Vagina (tissue), 2 donors: ENCODE measurements at regions not wholly inside any gene's neighbourhood (a gene's known extent, or its start where the extent isn't known, plus 50 kb on each side); places are given as distances from the start of the nearest gene placed in this dataset.

Experiments used
- DNase-seq, 2 donors: peaks; one replicate each; pipeline ENCODE4 v3.0.0-alpha.2; 2017; ENCODE audit errors: extremely low spot score in 2 of 2
- H3K27ac ChIP-seq: fragments of 200-600 bp; sonication (generic); one replicate; pipeline ENCODE4 v1.5.1; 2019
- H3K27me3 ChIP-seq: fragments of 200-600 bp; sonication (generic); one replicate; pipeline ENCODE4 v1.5.1; 2019
- H3K36me3 ChIP-seq, 2 donors: fragments of 200-600 bp; sonication (generic); one replicate each; pipeline ENCODE4 v1.5.1; 2017 to 2019
- H3K4me1 ChIP-seq: fragments of 200-600 bp; sonication (generic); one replicate; pipeline ENCODE4 v1.5.1; 2019
- H3K4me3 ChIP-seq, 2 donors: fragments of 200-600 bp; sonication (generic); 1 replicate in 1 of 2; 2 replicates in 1 of 2; pipeline ENCODE4 v1.5.1; 2016 to 2019
- H3K9me3 ChIP-seq: fragments of 200-600 bp; sonication (generic); one replicate; pipeline ENCODE4 v1.5.1; 2019
- POLR2A ChIP-seq, 2 donors: fragments of 450-650 bp; IDR thresholded peaks; one replicate each; pipeline ENCODE4 v1.6.1; 2017; ENCODE audit warnings: antibody characterized with exemption in 2 of 2, mild to moderate bottlenecking in 2 of 2, moderate library complexity in 2 of 2
- POLR2AphosphoS5 ChIP-seq, 2 donors: sonication (generic); formaldehyde crosslinking; IDR thresholded peaks; one replicate each; pipeline ENCODE4 v1.9.0; 2017; ENCODE audit warnings: antibody characterized with exemption in 2 of 2, mild to moderate bottlenecking in 2 of 2, low read depth in 1 of 2; ENCODE audit not compliant: insufficient read depth in 1 of 2
- intact Hi-C: fragments of 100-400 bp; cut with DNase I; formaldehyde crosslinking; loops from one replicate; pipeline ENCODE4 v1.15.1; 2023
- TF ChIP-seq, protein P1 (sequence below), 3 experiments: fragments of 450-650 bp in 2 of 3; fragments of 200-600 bp in 1 of 3; sonication (generic) in 1 of 3; IDR thresholded peaks; one replicate each; pipeline ENCODE4 v1.5.1; 2017 to 2019; ENCODE audit warnings: antibody characterized with exemption in 3 of 3, mild to moderate bottlenecking in 2 of 3, moderate library complexity in 2 of 3

DNA sequence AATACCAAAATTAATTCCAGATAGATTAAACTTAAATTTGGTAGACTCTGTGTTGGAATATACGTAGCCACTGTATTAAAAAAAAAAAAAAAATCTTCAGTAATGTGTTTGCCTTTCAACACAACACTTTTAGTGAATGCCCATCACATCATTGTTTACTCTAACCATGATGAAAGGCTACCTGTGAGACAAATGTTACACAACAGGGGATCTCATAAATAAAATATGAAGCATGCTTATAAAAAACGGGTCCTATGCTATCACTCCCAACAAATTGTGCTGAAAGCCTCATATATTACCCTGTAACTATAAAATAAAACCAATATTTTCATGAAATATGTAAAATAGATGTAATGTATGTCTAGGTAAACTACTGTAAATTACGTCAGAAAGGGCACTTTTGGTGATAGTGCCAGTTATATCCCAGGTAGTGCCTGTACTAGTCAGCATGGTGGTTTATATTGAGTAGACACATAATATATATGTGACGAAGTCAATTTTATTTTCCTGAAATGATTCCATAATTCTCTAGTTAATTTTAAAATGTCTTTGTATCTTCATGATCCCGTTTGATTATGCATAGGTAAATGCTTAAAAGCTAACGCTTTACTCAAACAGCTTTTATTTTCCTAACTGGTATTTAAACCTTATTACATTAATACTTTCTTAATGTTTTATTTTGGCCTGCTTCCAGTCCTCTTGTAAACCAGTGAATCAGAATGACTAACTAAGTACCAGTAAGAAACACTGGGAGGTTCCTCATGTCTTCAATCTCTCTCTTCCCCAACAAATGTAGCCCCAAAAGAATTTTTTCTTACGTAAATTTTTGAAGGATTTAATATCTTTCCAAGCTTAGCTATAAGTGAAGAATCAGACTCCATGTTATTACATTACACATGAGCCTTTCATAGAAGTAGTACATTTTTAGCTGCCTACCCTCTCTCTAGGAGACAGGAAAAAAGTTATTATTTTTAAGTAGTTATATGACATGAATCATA is 420.3 kb downstream of the GABRG2 start:
- Histone ChIP-seq H3K4me3 (no peak overlapping the region), H3K27ac (no peak overlapping the region), H3K27me3 (no peaks in the 10 kb centered on the region), H3K9me3 (no peaks in the 10 kb centered on the region), H3K4me1 (no peaks in the 10 kb centered on the region), H3K36me3 (no peaks in the 10 kb centered on the region)
- intact Hi-C loops, result no loop called here
- TF ChIP-seq, protein P1, sequence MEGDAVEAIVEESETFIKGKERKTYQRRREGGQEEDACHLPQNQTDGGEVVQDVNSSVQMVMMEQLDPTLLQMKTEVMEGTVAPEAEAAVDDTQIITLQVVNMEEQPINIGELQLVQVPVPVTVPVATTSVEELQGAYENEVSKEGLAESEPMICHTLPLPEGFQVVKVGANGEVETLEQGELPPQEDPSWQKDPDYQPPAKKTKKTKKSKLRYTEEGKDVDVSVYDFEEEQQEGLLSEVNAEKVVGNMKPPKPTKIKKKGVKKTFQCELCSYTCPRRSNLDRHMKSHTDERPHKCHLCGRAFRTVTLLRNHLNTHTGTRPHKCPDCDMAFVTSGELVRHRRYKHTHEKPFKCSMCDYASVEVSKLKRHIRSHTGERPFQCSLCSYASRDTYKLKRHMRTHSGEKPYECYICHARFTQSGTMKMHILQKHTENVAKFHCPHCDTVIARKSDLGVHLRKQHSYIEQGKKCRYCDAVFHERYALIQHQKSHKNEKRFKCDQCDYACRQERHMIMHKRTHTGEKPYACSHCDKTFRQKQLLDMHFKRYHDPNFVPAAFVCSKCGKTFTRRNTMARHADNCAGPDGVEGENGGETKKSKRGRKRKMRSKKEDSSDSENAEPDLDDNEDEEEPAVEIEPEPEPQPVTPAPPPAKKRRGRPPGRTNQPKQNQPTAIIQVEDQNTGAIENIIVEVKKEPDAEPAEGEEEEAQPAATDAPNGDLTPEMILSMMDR (IDR thresholded peaks at IDR 0.05), result no peak
- TF ChIP-seq POLR2AphosphoS5 (IDR thresholded peaks at IDR 0.05; ENCODE audit: insufficient read depth in 1 of 2, low read depth in 1 of 2), result no peak
- no peak for TF ChIP-seq POLR2A (IDR thresholded peaks at IDR 0.05)
- DNase-seq, result no peak

DNA sequence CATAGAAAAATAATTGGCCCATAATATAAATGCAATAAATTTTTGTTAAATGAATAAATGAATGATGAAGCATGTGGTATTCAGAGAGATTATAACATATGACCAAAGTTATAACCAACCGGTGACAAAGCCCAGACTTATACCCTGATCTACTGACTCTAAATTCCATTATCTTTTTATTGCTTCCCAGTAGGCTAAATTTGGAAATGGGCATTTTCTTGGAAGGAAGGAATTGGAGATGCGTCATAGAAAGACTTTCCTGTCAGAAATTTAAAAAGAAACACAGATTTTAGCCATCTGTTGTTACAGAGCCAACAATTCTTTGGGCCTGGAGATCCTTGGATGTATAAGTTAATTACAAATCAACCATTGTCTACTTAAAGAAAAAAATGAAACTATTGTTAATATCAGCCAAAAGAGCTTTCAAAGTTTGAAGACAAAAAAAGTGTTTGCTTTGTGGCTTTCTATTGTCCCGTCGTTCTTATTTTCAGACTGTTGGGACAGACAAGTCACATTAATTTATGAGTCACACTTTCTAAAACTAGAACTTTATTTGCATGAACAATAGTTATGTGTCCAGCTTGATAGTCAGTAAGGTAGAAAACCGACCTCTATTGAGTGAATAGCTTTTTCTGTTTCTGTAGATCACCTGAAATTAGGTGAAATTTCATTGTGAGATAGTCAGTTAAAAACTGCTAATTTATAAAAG is 428.7 kb downstream of the GABRG2 start:
- H3K4me1 ChIP-seq, result no peaks in the 10 kb centered on the region
- no peaks in the 10 kb centered on the region for H3K27me3 ChIP-seq
- no peak overlapping the region for H3K4me3 ChIP-seq
- no peak for DNase-seq
- H3K27ac ChIP-seq, result no peak overlapping the region
- H3K9me3 ChIP-seq, result no peaks in the 10 kb centered on the region
- H3K36me3 ChIP-seq, result no peaks in the 10 kb centered on the region
- no peak for TF ChIP-seq POLR2A (IDR thresholded peaks at IDR 0.05)
- TF ChIP-seq, protein P1 (IDR thresholded peaks at IDR 0.05), result no peak
- TF ChIP-seq POLR2AphosphoS5 (IDR thresholded peaks at IDR 0.05; ENCODE audit: insufficient read depth in 1 of 2, low read depth in 1 of 2), result no peak
- intact Hi-C loops, result no loop called here

DNA sequence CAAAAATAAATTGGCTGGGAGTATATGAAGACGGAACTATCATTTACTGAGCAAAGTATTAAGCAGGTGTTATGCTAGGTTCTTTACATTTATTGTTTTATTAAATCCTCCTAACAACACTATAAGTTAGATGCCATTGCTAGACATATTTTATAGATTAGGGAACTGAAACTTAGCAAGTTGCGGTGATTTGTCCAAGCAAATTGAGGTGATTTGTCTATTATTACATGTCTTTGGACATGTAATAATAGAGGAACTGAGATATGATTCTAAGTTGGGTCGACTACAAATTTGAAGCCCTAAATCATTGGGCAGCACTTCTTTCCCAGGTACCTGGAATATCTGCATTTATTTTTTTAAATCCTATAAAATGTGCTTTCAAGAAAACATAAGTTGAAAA is 429.9 kb downstream of the GABRG2 start:
- Histone ChIP-seq H3K9me3 (no peaks in the 10 kb centered on the region), H3K36me3 (no peaks in the 10 kb centered on the region), H3K27ac (no peak overlapping the region), H3K27me3 (no peaks in the 10 kb centered on the region), H3K4me1 (no peaks in the 10 kb centered on the region), H3K4me3 (no peak overlapping the region)
- intact Hi-C loops, result no loop called here
- DNase-seq, result no peak
- TF ChIP-seq POLR2AphosphoS5 (IDR thresholded peaks at IDR 0.05; ENCODE audit: insufficient read depth in 1 of 2, low read depth in 1 of 2) (no peak), POLR2A (IDR thresholded peaks at IDR 0.05) (no peak)
- TF ChIP-seq, protein P1 (IDR thresholded peaks at IDR 0.05), result no peak

DNA sequence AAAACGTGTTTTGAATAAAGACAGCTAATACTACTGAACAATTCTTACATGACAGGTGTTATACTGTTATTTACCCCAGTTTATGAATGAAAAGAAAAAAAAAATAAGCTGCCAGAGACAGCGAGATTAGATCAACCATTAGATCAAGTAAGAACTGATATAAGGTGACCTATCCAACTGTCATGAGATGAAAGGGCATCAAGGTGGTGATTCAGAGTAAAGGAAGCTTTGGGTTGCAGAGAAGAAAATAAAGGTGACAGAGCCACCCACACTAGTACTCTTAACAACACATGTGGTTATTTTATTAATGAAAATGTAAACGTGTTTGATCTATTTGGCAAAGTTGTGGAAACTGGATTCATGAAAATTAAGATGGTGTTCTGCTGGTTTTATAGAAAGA is 435.2 kb downstream of the GABRG2 start:
- Histone ChIP-seq H3K27me3 (no peaks in the 10 kb centered on the region), H3K4me1 (no peaks in the 10 kb centered on the region), H3K9me3 (no peaks in the 10 kb centered on the region), H3K4me3 (no peak overlapping the region), H3K36me3 (no peaks in the 10 kb centered on the region), H3K27ac (no peak overlapping the region)
- TF ChIP-seq POLR2AphosphoS5 (IDR thresholded peaks at IDR 0.05; ENCODE audit: insufficient read depth in 1 of 2, low read depth in 1 of 2) (no peak), POLR2A (IDR thresholded peaks at IDR 0.05) (no peak)
- TF ChIP-seq, protein P1 (IDR thresholded peaks at IDR 0.05), result no peak
- intact Hi-C loops, result no loop called here
- DNase-seq, result no peak
